NT2/D1 (cell line): ENCODE measurements at regions not wholly inside any gene's neighbourhood (a gene's known extent, or its start where the extent isn't known, plus 50 kb on each side); places are given as distances from the start of the nearest gene placed in this dataset.

Experiments
- SUZ12 ChIP-seq: IDR thresholded peaks from 2 replicates; pipeline ENCODE4 v1.6.1; 2011; ENCODE audit not compliant: insufficient read length, insufficient read depth; ENCODE audit errors: extremely low read depth
- YY1 ChIP-seq: IDR thresholded peaks from 2 replicates; pipeline ENCODE4 v1.6.1; 2011; ENCODE audit not compliant: insufficient read length, insufficient read depth
- ZNF274 ChIP-seq: IDR thresholded peaks from 2 replicates; pipeline ENCODE4 v1.6.1; 2011; ENCODE audit warnings: mild to moderate bottlenecking, low read depth, low read length

- no peak for TF ChIP-seq ZNF274
- no peak for TF ChIP-seq YY1
- TF ChIP-seq SUZ12: no peak
Observed at GRCh38 chr16:65441501-65441900, 319.6 kb upstream of the CDH11 start.
